ENCODE measurements at regions not wholly inside any gene's neighbourhood (a gene's known extent, or its start where the extent isn't known, plus 50 kb on each side); places are given as distances from the start of the nearest gene placed in this dataset.
A peak's percentile ranks its signal among the peaks of the same experiment; 100 is the strongest.

DNA sequence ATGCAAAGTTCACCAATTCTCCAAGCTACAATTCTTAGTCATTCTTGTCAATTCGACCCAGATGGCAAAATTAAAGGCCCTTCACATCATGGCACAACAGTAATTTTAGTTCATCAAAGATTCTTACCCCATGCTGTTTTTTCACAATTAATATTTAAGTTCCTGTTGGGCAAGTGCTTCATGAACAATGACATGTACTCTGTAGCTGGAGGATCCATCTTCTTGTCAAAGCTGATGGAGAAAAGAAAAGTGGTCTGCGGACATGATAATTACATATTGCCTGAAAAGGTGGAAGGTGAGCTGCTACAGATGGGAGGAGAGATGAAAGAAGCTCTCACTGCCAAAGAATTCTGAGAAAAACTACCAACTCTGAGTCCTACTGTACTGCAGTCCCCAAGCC lies 1370.3 kb upstream of the SLC10A2 start:
- DNase-seq (ENCODE audit: low read depth) = no peak
- H3K36me3 ChIP-seq (ENCODE audit: control insufficient read depth, insufficient read depth, low read length) = no peaks in the 10 kb centered on the region
- H3K4me3 ChIP-seq (ENCODE audit: low read depth, low read length) = no peak overlapping the region
- no peak for FAIRE-seq
- H3K27me3 ChIP-seq (ENCODE audit: control insufficient read depth, insufficient read depth, low read length) = no peaks in the 10 kb centered on the region
- TF ChIP-seq CTCF (IDR thresholded peaks at IDR 0.05; ENCODE audit: insufficient read depth, low read length, severe bottlenecking) = no peak

DNA sequence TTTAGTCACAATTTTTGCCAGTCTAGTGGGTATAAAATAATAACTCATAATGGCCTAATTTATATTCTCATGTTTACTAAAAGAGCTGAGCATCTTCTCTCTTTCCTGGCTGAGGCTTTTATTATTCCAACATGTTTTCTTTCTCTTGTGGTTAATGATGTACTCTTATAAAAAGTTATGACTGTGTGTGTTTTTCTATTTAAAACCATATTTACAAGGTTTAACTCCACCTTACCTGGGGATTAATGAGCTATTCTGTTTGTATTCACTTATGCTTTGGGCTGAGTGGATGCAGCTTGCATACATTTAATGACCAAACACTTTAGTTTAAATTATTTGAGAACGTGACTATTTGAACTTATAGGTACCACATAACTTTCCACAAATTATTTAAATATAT lies 1365.7 kb upstream of the SLC10A2 start:
- no peak for TF ChIP-seq CTCF (IDR thresholded peaks at IDR 0.05; ENCODE audit: insufficient read depth, low read length, severe bottlenecking)
- H3K27me3 ChIP-seq (ENCODE audit: control insufficient read depth, insufficient read depth, low read length) = no peaks in the 10 kb centered on the region
- no peak overlapping the region for H3K4me3 ChIP-seq (ENCODE audit: low read depth, low read length)
- no peaks in the 10 kb centered on the region for H3K36me3 ChIP-seq (ENCODE audit: control insufficient read depth, insufficient read depth, low read length)
- FAIRE-seq (no peak), DNase-seq (ENCODE audit: low read depth) (no peak)

- H3K4me3 ChIP-seq (ENCODE audit: low read depth, low read length) = no peak overlapping the region
- H3K36me3 ChIP-seq (ENCODE audit: control insufficient read depth, insufficient read depth, low read length) = no peaks in the 10 kb centered on the region
- DNase-seq (ENCODE audit: low read depth) = no peak
- H3K27me3 ChIP-seq (ENCODE audit: control insufficient read depth, insufficient read depth, low read length) = peaks cover 2% of the 10 kb centered on the region
- no peak for FAIRE-seq
- no peak for TF ChIP-seq CTCF (IDR thresholded peaks at IDR 0.05; ENCODE audit: insufficient read depth, low read length, severe bottlenecking)
Observed at GRCh38 chr13:104426435-104426834, 1360.2 kb upstream of the SLC10A2 start.

- Histone ChIP-seq H3K36me3 (ENCODE audit: control insufficient read depth, insufficient read depth, low read length) (no peaks in the 10 kb centered on the region), H3K4me3 (ENCODE audit: low read depth, low read length) (no peak overlapping the region), H3K27me3 (ENCODE audit: control insufficient read depth, insufficient read depth, low read length) (peaks cover 2% of the 10 kb centered on the region)
- TF ChIP-seq CTCF (IDR thresholded peaks at IDR 0.05; ENCODE audit: insufficient read depth, low read length, severe bottlenecking) = no peak
- FAIRE-seq (no peak), DNase-seq (ENCODE audit: low read depth) (peak; percentile 71)
Observed at GRCh38 chr13:104422668-104423067, 1356.5 kb upstream of the SLC10A2 start.

DNA sequence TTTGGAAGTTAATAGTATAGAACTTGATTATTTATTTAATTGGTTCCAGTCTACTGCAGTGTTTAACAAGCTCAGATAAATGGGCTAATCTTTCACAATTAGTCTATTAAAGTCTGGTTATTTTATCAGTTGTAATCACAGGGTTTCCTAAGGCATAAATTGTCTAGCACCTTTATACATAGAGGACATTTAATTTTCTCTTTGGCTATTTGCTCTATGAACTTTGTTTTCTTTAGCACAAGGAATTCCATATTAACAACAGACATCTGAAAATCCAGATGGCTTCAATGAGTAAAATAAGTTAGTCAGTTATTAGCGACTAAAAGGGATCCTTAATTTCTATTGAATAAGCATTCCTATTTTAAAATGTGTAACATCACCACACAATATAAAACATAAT lies 1350.8 kb upstream of the SLC10A2 start:
- TF ChIP-seq CTCF (IDR thresholded peaks at IDR 0.05; ENCODE audit: insufficient read depth, low read length, severe bottlenecking) = no peak
- no peak overlapping the region for H3K4me3 ChIP-seq (ENCODE audit: low read depth, low read length)
- no peak for FAIRE-seq

GRCh38 chr13:104414771-104415170 lies 1348.6 kb upstream of the SLC10A2 start:
- Histone ChIP-seq H3K36me3 (ENCODE audit: control insufficient read depth, insufficient read depth, low read length) (no peaks in the 10 kb centered on the region), H3K4me3 (ENCODE audit: low read depth, low read length) (no peak overlapping the region), H3K27me3 (ENCODE audit: control insufficient read depth, insufficient read depth, low read length) (no peaks in the 10 kb centered on the region)
- TF ChIP-seq CTCF (IDR thresholded peaks at IDR 0.05; ENCODE audit: insufficient read depth, low read length, severe bottlenecking) = no peak
- peak; percentile 57 for DNase-seq (ENCODE audit: low read depth)
- FAIRE-seq = no peak

More for the DNA sequence above, 1350.8 kb upstream of the SLC10A2 start:
- Histone ChIP-seq H3K36me3 (ENCODE audit: control insufficient read depth, insufficient read depth, low read length) (no peaks in the 10 kb centered on the region), H3K27me3 (ENCODE audit: control insufficient read depth, insufficient read depth, low read length) (no peaks in the 10 kb centered on the region)
- DNase-seq (ENCODE audit: low read depth) = no peak
